GM18861 (cell line): ENCODE measurements at regions not wholly inside any gene's neighbourhood (a gene's known extent, or its start where the extent isn't known, plus 50 kb on each side); places are given as distances from the start of the nearest gene placed in this dataset.

ENCODE experiments used
- ATAC-seq: cut with Tn5 transposase; IDR thresholded peaks from one replicate; pipeline ENCODE4 v1.9.1; 2021; ENCODE audit not compliant: unreplicated experiment

- no peak for ATAC-seq
These were observed 136.7 kb upstream of the MYCN start for GRCh38 chr2:15803543-15804245.

- no peak for ATAC-seq
These were observed 136.1 kb upstream of the MYCN start for GRCh38 chr2:15804246-15804619.

GRCh38 chr2:15804691-15805090, 135.7 kb upstream of the MYCN start:
- ATAC-seq, result no peak

GRCh38 chr2:15805206-15805605, 135.1 kb upstream of the MYCN start:
- no peak for ATAC-seq

- no peak for ATAC-seq
These were observed 134.6 kb upstream of the MYCN start for GRCh38 chr2:15805772-15806171.

- no peak for ATAC-seq
These were observed 133.4 kb upstream of the MYCN start for GRCh38 chr2:15806801-15807417.

- ATAC-seq, result no peak
These were observed 132.7 kb upstream of the MYCN start for GRCh38 chr2:15807418-15808203.

GRCh38 chr2:15808204-15808910, 132.0 kb upstream of the MYCN start:
- ATAC-seq, result no peak

- ATAC-seq, result no peak
These were observed 131.4 kb upstream of the MYCN start for GRCh38 chr2:15808944-15809343.

GRCh38 chr2:15809404-15809803, 130.9 kb upstream of the MYCN start:
- ATAC-seq, result no peak

- ATAC-seq, result no peak
These were observed 129.7 kb upstream of the MYCN start for GRCh38 chr2:15810477-15811150.

GRCh38 chr2:15811367-15811766, 129.0 kb upstream of the MYCN start:
- ATAC-seq, result no peak

- ATAC-seq, result no peak
These were observed 128.1 kb upstream of the MYCN start for GRCh38 chr2:15812187-15812780.

GRCh38 chr2:15813481-15814266, 126.7 kb upstream of the MYCN start:
- ATAC-seq, result no peak

- no peak for ATAC-seq
These were observed 125.9 kb upstream of the MYCN start for GRCh38 chr2:15814403-15814802.

- ATAC-seq, result no peak
These were observed 125.4 kb upstream of the MYCN start for GRCh38 chr2:15814946-15815345.

- ATAC-seq, result no peak
These were observed 124.1 kb upstream of the MYCN start for GRCh38 chr2:15816226-15816625.

- ATAC-seq, result no peak
These were observed 123.5 kb upstream of the MYCN start for GRCh38 chr2:15816674-15817406.

GRCh38 chr2:15817748-15818147, 122.6 kb upstream of the MYCN start:
- no peak for ATAC-seq
